Stimulated activated CD4-positive, alpha-beta T cell treated with anti-CD3 and anti-CD28 coated beads, Interleukin-4, amount 100 ng/mL, for 4 hours (primary cell): ENCODE measurements at regions not wholly inside any gene's neighbourhood (a gene's known extent, or its start where the extent isn't known, plus 50 kb on each side); places are given as distances from the start of the nearest gene placed in this dataset.
"Not testable (repeated sequence)": the region's sequence is repeated elsewhere in the genome, so short reads cannot be mapped to it uniquely, and the experiment has no call there.

Source experiments
- DNase-seq, 2 experiments: peaks; one replicate each; pipeline ENCODE4 v3.0.0-alpha.2; 2020

DNA sequence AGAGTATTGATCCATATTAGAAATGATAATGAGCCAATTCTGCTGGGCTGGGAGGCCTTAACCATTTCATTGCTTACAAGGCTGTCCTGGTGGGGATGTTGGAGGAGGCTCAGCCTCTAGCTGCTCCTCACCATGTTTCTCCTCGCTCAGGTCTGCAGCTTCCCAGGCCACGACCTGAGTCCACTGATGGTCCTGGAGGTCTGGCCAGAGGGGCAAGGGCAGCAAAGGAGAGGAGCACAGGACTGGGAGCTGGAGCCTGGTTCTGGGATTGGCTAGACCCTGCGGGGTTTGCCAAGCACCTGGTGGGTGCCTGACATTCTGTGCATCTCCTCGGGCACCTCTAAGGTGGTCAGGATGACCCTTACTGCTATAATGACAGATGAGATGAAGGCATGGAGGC is 92.6 kb downstream of the KIF26A start:
- DNase-seq, result no peak

DNA sequence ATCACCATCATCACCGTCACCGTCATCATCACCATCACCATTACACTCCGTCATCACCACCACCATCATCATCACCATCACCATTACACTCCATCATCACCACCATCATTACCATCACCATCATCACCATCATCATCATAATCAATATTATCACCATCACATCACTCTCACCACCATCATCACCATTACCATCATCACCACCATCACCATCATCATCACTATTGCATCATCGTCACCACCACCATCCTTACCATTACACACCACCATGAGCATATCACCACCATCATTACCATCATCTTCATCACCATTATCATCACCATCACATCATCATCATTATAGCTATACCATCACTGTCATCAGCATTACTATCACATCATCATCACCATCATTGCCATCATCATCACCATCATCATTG is 93.7 kb downstream of the KIF26A start:
- DNase-seq, result no peak

DNA sequence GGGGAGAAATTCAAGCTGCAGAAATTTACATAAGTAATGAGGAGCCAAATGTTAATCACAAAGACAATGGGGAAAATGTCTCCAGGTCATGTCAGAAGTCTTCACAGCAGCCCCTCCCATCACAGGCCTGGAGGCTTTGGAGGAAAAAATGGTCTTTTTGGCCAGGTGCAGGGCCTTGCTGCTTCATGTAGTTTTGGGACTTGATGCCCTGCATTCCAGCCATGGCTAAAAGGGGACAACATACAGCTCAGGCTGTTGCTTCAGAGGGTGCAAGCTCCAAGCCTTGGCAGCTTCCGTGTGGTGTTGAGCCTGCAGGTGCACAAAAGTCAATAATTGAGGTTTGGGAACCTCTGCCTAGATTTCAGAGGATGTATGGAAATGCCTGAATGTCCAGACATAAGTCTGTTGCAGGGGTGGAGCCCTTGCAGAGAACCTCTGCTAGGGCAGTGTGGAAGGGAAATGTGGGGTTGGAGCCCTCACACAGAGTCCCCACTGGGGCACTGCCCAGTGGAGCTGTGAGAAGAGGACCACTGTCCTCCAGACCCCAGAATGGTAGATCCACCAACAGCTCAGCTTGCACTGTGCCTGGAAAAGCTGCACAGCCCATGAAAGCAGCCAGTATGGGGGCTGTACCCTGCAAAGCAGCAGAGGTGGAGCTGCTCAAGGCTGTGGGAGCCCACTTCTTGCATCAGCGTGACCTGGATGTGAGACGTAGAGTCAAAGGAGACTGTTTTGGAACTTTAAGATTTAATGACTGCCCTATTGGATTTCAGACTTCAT is 95.8 kb downstream of the KIF26A start:
- not testable (repeated sequence) for DNase-seq

DNA sequence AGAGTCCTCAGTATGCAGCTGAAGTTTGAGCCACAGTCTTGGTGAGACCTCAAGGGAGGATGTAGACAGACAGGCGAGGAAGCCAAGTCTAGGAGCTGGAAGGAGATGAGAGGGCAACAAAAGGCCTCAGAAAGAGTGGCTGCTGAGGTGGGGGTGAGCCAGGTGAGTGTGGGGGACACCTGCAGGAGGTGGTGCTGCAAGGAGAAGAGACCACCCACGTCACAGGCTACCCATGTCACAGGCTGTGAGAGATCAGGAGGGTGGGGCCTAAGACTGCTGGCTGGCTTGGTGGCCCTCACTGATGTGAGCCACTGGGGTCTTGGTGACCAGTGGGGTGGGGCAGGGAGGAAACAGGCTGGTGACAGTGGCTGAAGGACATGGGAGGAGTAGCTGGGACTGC is 97.3 kb downstream of the KIF26A start:
- no peak for DNase-seq

DNA sequence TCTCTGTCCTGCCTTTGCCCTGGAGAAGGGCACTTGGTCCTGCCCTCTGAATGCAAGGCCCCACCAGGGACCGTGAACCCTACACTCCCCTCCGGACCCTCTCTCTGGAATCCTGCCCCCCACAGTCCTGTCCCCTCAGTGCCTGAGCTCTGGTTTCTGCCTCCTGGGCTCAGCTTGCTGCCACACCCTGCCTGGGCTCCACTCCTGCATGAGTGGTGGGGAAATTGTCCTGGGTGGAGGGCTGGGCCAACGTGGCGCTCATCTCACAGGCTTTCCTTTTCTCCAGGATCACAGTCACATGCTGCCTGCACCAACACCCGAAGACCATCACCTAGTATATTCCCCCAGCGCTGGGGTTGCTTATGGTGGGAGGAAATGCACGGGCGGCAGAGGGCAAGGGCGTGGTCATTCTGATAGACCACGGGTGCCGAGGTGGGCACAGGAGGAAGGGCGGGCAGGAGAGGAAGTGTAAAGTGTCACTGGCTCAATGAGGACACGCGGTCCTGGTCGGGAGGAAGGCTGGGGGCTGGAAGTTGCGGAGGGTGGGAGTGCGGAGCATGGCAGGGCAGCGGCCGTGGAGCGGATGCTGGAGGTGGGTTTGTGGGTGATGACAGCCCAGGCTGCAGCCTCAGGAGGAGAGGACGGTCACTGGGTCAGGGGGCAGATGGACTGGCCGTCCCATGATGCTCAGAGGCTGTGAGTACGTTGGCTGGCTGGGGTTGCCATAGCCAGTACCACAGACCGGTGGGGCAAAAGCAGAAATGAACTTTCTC is 99.5 kb downstream of the KIF26A start:
- DNase-seq, result no peak

DNA sequence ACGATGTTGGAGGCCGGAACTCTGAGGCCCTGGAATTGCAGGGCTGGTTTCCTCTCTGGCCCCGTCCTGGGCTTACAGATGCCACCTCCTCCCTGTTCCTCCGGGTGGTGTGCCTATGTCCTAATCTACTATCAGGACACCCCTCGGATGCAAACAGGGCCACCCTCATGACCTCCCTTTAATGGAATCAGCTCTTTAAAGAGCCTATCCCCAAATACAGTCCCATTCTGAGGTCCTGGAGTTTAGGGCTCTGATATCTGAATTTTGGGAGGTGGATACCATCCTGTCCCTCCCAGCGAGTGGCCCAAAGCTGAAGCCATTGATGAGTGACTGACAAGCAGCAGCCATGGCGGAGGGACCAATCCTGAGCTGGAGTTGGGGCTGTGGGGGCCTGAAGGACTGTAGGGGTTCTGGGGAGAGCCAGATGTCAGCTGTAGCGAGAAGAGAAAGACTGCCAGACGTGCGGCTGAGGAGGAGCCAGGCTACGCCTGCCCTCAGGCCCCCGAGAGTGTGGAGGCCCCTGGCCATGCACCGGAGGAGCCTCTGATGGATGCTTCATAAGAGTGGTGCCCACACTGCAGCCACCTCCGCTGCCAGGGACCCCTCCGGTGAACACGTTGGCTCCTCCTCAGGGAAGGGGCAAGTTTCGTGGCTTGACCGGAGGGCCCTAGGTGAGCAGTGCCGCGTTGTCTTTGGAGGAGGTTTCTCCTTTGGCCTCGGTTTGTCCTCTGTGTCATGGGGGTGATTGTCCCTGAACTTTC is 100.2 kb downstream of the KIF26A start:
- DNase-seq, result no peak

DNA sequence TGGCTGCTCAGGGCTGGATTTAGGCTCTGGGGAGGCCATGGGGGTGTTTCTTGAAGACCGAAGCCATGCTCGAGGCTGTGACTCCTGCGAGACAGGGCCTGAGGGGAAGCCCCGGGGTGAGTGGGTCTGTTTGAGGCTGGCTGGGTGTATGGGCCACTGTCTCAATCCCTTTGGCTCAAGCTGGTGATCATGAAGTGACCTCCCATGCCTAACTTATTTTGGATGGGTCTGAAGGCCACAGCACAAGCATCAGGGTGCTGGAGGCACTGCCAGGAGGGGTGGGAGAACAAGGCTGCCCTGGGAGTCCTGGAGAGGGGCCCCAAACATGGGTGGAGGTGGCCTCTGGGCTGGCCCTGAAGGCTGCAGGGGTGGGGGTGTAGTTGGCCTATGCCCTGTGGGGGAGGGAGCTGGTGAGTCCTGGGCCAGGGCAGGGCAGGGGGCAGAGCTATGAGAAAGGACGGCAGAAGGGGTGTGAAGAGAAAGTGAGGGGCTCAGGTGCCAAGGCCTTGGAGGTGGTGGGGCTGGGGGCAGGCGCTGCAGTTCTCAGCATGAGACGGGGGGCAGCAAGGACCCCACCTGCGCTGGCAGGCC is 100.9 kb downstream of the KIF26A start:
- no peak for DNase-seq

DNA sequence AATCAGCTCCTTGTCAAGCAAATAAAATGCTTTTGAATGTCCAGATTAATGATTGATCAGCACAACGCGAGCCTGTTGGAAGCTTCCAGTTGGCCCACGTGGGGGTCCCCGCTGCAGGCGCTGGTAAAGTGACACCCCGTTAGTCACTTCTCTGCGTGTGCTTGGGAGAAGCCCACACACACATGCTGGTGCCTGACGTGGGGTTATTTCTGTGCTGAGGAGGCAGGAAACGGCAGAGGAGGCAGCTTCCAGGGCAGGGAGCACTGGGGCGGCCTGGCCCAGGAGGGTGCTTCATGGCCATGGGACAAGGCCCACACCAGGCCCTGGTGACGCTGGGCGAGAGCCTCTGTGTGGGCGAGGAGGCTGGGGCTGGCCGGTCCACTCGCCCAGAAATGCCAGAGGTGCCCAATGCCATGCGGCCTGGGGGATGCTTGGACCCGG is 101.5 kb downstream of the KIF26A start:
- DNase-seq, result no peak

DNA sequence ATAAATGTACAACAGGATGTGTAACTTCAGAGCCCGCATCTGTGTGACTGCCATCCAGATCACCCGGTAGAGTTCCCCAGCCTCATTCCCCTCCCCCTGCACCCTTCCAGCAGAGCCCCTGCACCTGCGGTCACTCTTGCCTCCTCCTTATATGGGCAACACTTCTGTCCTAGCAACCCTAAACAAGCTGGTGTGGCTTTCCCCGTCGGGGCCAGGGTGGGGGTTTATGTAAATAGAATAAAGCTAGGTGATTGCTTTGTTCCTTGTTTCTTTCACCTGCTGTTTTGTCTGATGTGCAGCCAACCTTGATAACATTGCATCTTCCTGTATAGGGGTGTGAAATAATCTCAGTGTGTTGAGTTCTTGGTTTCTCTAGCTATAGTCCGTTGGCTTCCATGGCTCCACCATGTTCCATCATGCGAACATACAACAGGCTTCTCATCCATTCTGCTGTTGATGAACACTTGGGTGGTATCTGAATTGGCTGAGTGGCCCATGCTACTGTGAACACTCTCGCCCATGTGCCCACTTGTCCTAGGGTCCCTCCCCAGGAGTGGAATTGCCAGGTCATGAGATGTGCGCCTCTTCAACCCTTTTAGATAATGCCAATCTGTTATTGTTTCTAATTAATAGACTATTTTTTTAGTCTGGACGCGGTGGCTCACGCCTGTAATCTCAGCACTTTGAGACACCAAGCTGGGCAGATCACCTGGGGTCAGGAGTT is 102.2 kb downstream of the KIF26A start:
- no peak for DNase-seq

DNA sequence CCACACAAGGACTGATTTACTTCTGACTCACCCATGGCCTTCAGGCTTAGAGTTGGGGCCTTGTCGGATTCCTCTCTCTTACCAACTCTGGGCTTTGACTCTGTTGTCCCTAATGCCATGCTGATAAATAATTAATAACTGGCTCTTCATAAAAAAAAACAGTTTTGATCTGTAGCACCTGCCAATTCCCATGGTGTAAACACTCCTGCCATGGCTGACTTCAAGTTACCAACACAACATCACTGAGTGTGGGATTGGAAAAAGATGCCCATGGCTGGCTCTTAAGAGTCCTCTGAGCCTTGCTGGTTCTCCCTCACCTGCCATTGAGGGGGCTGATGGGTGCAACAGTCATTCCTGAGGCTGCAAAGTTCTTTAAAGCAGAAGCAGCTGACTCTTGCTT is 104.8 kb downstream of the KIF26A start:
- no peak for DNase-seq

DNA sequence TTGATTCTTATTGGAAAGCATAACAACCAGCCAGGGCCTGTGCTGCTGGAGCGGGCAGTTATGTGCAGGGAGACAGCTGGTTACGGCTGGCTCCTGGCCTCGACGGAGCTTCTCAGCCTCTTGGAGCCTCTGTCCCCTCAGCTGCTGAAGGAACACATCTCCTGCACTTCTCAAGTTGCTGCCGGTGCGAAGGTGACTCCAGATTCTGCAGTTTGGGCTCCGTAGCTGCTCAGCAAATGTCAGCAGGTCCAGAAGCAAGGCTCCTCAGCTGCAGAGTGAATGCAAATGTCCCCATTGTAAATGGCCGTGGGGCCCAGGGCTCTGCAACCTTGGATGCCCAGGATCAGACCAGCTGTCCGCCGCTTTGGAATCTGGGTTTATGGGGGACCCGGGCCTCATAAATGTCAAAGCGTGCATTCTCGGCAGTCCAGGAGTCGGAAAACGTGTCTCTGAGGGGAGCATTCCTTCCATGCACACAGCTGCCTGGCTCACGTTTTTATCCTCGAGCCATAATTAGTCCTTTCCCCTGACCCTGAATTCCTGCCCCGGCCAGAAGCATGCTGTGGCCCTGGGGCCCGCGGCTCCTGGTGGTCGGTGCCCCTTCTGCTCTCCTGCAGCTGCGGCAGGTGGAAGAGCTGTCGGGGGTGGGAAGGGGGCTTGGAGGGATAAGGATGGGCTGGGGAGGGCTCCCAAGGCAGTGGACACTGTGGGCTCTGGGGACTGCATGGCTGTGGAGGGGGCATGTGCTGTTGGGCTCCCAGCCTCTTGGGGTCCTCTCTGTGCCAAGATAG is 106.0 kb downstream of the KIF26A start:
- DNase-seq, result no peak

DNA sequence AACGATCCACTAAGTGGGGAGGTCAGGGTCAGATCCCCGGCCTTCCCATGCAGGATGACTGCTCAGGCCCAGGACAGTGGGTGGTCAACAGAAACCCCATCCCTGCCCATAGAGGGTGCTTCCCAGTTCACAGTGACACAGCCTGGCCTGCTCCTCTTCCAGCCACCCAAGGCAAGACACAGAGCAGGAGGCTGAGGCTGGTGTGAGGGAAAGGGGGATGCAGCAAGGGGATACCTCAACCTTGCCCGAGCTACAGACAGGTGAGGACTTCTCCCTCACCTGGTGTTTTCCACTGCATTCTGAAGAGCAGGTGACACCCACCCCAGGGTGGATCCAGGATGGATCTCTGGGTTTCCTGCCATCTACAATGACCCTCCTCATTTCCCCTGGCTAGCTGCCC is 106.7 kb downstream of the KIF26A start:
- no peak for DNase-seq

DNA sequence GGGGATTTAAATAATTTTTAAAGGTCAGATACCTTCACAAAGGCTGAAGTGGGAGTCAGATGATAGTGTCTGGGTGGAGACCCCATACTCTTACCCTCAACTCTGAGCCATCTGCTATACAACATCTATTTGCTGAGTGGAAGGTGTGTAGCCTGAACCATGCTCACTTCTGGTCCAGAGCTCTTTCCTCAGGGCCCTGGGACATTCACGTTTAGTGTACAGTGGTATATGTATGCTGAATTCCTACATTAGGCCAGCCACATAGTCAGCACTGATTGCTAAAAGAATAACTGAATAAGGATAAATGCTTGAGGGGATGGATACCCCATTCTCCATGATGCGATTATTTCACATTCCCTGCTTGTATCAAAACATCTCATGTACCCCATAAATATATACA is 107.3 kb downstream of the KIF26A start:
- DNase-seq, result no peak

DNA sequence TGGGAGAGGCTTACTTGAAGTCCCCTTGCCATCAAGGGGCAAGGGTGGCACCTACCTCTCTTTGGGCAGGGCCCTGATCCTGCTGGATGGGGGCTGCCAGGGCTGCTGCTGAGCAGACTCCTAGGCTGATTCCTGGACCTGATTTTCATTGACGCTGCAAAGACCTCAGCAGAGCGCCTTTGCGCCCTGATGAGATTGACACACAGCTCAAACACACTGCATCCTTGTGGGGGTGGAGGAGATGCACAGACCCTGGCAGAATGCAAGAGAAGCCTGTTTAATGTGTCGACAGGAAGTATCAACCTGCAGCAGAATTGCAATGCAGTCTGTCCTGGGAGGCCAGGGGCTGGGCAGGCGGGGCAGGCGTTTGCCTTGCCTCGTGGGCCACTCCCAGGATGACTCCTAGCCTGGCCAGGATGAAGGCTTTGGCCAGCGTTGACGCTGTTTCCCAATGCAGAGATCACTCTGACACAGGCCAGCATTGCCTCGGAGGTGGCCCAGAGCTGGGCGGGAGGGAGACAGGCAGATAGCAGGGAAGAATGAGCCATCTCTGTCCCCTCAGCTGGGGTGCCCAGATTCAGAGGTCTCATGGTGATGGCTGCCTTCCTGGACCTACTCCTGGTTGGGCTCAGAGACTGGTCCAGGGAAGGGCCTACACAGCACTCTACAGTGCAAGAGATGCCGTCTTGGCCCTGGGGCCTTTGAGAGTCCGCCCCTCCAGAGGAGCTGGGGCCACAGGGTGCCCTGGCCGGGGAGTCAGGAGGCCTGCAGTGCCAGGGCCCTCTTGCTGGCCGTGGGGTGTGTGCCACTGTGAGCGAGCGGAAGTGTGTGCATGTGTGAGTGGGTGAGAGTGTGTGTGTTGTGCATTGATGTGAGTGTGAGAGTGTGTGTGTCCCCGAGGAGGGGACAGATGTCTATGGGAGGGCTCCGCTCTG is 108.3 kb downstream of the KIF26A start:
- no peak for DNase-seq

DNA sequence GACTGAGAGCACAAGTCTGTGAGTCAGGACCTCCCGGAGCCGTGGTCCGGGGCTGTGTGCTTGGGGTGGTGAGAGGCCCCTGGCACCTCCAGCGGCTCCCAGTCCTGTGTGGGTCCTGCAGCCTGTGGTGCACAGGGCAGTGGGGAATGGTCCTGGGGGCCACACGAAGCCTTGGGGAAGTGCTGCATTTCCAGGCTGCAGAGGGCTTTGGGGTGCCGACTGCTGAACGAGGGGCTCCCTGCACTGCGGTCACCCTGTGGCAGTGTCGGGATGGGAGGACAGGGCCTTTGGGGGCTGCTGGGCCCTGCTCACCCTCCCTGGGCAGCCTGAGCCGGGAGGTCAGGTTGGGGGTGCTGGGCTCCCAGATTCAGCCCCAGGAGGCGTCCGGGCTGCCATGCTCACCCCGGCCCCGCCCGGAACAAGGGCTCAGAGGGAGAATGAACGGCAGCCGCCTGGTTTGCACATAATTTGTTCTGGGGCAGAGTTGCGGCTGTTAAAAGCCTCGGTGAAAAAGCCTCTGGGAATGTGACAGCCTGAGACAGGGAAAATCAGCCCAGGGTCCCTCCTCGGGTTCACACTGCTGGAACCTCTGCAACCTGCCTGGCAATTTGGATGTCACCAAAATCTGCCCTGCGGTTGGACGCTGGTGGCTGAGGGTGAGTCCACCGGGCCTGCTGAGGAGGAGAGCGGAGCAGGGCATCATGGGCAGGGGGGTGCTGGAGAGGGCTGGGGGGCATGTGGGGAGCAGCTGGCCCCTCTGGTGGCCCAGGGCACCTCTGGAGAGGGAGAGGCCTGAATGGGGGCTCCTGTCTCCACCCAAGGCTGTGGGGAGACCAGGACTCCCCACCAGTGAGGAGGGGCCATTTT is 109.2 kb downstream of the KIF26A start:
- DNase-seq, result no peak

DNA sequence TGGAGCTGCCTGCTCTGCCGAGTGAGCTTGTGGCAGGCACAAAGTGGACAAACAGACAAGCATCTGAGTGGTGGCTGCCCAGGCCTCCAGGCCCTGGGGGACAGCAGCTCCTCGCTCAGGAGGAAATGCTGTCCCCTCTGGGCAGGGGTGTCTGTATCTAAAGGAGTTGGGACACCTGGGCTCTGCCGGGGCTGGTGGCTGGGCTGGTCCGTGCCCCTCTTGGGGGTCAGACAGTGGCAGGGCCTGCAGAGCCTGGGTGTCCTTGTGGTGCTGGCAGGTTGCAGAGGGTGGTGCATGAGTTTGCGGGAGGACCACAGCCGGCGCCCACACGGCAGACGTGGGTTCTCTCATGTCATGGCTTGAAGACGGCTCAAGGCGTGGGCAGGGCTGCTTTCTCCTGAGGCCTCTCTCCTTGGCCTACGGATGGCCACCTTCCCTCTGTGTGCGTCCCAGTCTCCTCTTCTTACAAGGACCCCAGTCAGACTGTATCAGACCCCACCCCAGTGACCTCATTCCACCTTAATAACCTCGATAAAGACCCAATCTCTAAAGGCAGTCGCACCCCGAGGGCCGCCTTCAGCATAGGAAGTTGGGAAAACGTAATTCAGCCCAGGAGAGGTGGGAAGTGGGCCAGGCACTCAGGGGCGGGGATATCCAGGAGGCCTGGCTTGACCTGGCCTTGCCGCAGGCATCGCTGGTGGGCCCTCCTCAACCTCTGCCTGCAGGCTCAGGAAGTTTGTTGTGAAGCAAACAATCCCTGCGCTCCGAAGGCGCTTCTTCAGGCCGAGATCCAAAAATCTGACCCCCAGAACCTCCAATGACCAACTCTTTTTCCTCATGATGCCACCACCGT is 110.0 kb downstream of the KIF26A start:
- no peak for DNase-seq

DNA sequence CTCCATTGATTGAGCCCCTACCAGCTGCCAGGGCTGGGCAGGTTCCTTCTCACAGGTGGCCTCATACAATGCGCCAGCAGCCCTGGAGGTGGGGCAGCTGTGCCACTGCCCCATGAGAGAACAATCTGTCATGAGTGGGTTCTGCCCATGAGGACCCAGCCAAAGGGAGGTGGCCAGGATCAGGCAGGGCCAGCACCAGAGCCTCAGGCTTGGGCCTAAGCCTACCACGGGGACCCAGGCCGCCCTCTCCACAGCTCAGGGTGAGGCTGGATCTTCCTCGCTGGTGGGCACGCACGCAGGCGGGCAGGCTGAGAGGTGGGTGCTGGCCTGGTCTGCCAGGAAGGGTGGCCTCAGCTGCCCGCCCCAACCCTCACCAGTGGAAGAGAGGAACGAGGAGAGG is 110.7 kb downstream of the KIF26A start:
- DNase-seq, result no peak

DNA sequence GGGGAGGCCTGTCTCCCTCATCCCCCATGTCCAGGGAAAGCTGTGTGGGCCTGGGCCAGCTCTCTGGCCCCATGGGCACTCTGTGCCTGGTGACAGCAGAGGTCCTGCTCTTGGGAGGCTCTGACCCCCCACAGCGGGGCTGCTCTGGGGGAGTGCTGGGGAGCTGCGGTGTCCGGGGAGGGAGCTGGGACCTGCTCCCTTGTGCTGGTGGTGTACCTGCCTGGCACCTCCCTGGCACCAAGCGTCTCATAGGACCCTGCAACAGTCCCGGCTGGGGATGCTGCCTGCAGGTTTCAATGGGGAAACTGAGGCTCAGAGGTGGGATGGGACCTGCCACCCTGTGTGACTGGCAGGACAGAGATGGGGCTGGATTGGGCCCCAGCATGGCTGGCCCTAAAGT is 111.3 kb downstream of the KIF26A start:
- no peak for DNase-seq

DNA sequence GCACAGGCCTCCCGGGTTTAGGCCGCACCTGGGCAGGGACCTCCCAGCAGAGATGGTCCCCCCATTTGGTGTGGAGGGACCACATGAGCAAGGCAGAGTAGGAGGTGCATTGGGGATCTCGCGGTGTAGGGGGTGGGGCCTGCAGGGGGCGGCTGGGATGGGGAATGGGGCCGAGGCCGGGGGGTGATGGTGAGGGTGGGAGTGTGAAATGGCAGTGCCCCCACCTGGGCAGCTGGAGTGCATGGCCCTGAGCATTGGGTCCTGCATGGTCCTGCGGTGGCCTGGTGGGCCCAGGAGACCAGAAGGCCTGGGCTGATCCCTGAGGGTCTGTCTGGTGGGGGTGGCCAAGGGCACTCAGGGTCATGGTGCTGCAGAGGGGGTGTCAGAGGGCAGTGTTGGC is 111.8 kb downstream of the KIF26A start:
- no peak for DNase-seq
